HL-60/S4 (cell line): ENCODE measurements at regions not wholly inside any gene's neighbourhood (a gene's known extent, or its start where the extent isn't known, plus 50 kb on each side); places are given as distances from the start of the nearest gene placed in this dataset.
"Not testable (repeated sequence)": the region's sequence is repeated elsewhere in the genome, so short reads cannot be mapped to it uniquely, and the experiment has no call there.

ENCODE experiments used
- in situ Hi-C: fragments of 300-500 bp; cut with MboI; formaldehyde crosslinking; loops from 2 replicates; pipeline ENCODE4 v1.14.3; 2022; ENCODE audit warnings: low sequenced_read_pairs

GRCh38 chr14:34111505-34111904, 160.6 kb upstream of the EGLN3 start:
- in situ Hi-C loops = no loop called here

- in situ Hi-C loops = no loop called here
Measured at GRCh38 chr14:34110531-34110930, 159.7 kb upstream of the EGLN3 start.

GRCh38 chr14:34107441-34107840, 156.6 kb upstream of the EGLN3 start:
- in situ Hi-C loops = no loop called here

GRCh38 chr14:34106310-34106709, 155.4 kb upstream of the EGLN3 start:
- in situ Hi-C loops = no loop called here

DNA sequence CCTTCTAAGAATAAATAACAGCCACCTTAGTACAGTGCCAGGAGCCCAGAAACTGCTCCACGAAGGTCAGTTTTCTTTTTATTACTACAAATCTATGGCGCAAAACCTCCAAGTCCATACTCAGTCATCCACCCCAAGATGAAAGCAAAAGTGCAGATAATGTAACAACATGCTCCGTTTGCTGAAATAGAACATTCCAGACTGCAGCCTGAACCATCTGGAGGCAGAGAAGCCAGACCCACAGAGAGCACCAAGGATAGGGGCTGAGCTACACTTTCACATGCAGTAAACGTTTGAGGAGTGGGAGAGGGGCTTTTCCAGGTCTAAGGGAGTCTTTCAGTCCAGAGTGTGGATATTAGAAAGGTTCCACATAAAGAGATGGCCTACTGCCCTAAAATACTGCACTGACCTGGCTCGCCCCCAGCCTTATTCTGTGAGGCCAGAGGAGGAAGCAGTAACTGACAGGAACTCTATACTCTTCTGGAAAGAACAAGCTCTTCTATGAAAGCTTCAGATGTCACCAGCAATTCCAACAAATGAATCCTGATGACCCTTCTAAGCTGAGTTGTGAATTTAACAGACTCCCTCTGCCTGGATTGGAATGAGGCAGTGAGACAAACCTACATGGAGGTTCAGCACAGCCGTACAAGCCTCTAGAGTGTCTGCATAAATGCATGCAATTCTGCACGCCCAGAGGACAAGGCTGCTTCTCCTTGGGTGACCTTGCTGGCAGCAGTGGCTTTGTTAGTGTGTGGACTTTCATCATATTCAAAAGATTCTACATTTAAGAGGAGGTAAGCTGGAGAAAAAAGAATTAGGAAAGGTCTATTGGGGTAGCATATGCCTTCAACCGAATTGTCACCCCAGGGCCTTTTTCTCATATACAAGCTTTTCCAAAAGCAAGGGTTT, 153.9 kb upstream of the EGLN3 start:
- in situ Hi-C loops = no loop called here

GRCh38 chr14:34103176-34103575, 152.3 kb upstream of the EGLN3 start:
- in situ Hi-C loops = no loop called here

- in situ Hi-C loops = no loop called here
Measured at GRCh38 chr14:34099635-34100034, 148.8 kb upstream of the EGLN3 start.

GRCh38 chr14:34098985-34099349, 148.1 kb upstream of the EGLN3 start:
- in situ Hi-C loops = no loop called here

GRCh38 chr14:34098045-34098984, 147.4 kb upstream of the EGLN3 start:
- in situ Hi-C loops = no loop called here

DNA sequence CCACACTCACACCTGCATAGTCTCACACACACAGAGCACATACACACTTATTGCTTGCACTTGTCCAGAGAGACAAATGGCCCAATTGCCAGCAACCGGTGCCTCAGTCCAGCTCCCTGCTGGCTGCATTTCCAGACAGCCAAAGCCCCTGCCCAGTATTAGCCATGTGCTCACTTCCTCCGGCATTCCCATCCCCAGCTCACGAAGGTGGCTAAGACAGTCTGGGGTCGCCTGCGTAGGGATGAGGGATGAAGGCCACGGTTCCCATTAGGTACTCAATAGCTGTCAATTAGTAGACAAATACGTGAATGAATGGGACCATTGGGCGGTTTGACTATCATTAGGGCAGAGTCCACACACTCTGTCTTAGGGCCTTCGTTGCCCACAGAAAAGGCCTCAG, 146.8 kb upstream of the EGLN3 start:
- in situ Hi-C loops = no loop called here

- in situ Hi-C loops = no loop called here
Measured at GRCh38 chr14:34094384-34094783, 143.5 kb upstream of the EGLN3 start.

DNA sequence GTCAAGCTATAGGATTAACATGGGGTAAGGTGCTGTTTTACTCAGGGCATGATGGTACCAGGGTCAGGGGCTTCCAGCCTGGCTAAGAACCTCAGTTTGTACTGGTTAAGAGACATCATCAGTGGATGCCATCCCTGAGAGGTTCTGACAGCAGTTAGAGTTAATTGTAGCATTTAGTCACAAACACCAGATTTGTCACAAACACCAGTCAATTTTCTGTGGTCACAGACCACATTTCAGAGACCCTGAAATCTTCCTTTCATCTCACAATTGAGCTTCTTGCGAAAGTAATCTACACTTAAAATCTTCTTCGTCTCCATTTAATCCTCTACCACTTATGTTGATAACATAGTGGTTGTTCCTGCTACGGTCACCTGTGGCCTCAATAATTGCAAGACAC, 143.0 kb upstream of the EGLN3 start:
- in situ Hi-C loops = no loop called here

- in situ Hi-C loops = no loop called here
Measured at GRCh38 chr14:34090451-34090850, 139.6 kb upstream of the EGLN3 start.

- in situ Hi-C loops = no loop called here
Measured at GRCh38 chr14:34088914-34089313, 138.0 kb upstream of the EGLN3 start.

DNA sequence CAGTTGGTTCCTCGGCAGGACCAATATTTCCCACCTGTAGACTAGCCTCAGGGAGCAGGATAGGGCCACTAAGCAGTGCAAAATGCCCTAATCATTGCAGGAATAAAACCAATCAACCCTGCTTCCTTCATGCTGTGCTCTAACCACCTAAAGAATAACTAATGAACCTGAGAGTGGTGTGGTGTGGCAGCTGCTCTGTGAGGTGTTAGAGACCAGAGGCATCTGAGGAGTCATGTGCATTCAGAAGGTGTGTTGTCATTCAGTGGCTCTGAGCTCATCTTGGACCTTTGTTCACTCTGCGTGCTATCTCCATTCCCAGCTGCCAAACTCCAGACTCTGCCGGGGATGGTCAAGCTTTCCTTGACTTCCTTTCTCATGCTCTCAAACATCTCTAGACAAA, 136.7 kb upstream of the EGLN3 start:
- in situ Hi-C loops = no loop called here

- in situ Hi-C loops = no loop called here
Measured at GRCh38 chr14:34086223-34086757, 135.4 kb upstream of the EGLN3 start.

- in situ Hi-C loops = no loop called here
Measured at GRCh38 chr14:34085695-34086094, 134.8 kb upstream of the EGLN3 start.

DNA sequence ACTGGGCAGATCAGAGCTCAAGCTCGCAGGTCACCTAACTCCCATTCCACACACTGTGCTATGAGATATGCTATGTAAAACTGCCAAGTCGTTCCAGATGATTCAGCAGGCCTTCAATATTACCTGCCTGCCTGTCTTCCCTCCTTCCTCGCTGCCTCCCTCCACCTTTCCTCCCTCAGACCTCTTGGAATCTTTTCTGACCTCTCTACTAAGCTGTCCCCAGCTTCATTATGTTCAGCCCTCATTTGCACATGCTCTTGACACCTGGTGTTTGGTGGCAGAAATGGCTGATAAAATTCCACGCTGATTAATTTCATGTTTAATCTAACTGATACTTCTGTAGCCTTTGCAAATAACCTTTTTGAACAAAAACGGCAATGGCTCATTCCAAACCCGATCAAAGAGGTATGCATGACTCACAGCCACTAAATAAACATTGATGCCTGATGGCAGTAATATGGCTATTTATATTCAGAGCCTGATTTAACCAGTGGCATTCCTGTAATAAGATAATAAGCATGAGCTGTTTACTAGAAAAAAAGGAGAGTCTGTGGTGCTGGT, 130.8 kb upstream of the EGLN3 start:
- in situ Hi-C loops = no loop called here

- in situ Hi-C loops = no loop called here
Measured at GRCh38 chr14:34081101-34081575, 130.3 kb upstream of the EGLN3 start.

GRCh38 chr14:34079643-34080042, 128.8 kb upstream of the EGLN3 start:
- in situ Hi-C loops = not testable (repeated sequence)

- in situ Hi-C loops = no loop called here
Measured at GRCh38 chr14:34078117-34078743, 127.4 kb upstream of the EGLN3 start.
